ENCODE measurements at regions not wholly inside any gene's neighbourhood (a gene's known extent, or its start where the extent isn't known, plus 50 kb on each side); places are given as distances from the start of the nearest gene placed in this dataset.

- TF ChIP-seq CTCF (IDR thresholded peaks at IDR 0.05) (no peak), POLR2A (IDR thresholded peaks at IDR 0.05) (no peak), EP300 (IDR thresholded peaks at IDR 0.05) (no peak), POLR2AphosphoS5 (IDR thresholded peaks at IDR 0.05) (no peak)
These were observed 345.2 kb downstream of the KLHL13 start for GRCh38 chrX:117771384-117771783.

Data from upper lobe of left lung (tissue), 4 donors.